KMS-11 (cell line): ENCODE measurements at regions not wholly inside any gene's neighbourhood (a gene's known extent, or its start where the extent isn't known, plus 50 kb on each side); places are given as distances from the start of the nearest gene placed in this dataset.

Experiments used
- H2AFZ ChIP-seq: fragments of 200-600 bp; sonication (generic); 2 replicates; pipeline ENCODE4 v1.6.1; 2016; ENCODE audit warnings: antibody characterized with exemption, mixed run types, low read depth
- H3K27ac ChIP-seq: fragments of 200-600 bp; sonication (generic); 2 replicates; pipeline ENCODE4 v1.6.1; 2016; ENCODE audit warnings: mild to moderate bottlenecking, mixed run types
- H3K27me3 ChIP-seq: fragments of 200-600 bp; sonication (generic); 2 replicates; pipeline ENCODE4 v1.6.1; 2017; ENCODE audit warnings: mild to moderate bottlenecking, low read depth, mixed run types, moderate library complexity; ENCODE audit not compliant: insufficient read depth
- H3K36me3 ChIP-seq: fragments of 200-600 bp; sonication (generic); 2 replicates; pipeline ENCODE4 v1.6.1; 2017; ENCODE audit warnings: mild to moderate bottlenecking, mixed run types; ENCODE audit not compliant: insufficient read depth
- H3K4me1 ChIP-seq: fragments of 200-600 bp; sonication (generic); 2 replicates; pipeline ENCODE4 v1.6.1; 2016; ENCODE audit warnings: mild to moderate bottlenecking, low read depth, mixed run types; ENCODE audit not compliant: poor library complexity, severe bottlenecking
- H3K4me2 ChIP-seq: fragments of 200-600 bp; sonication (generic); 2 replicates; pipeline ENCODE4 v1.7.0; 2016; ENCODE audit warnings: mild to moderate bottlenecking, mixed run types
- H3K4me3 ChIP-seq: fragments of 200-600 bp; sonication (generic); IDR thresholded peaks from 2 replicates; pipeline ENCODE4 v1.6.1; 2017; ENCODE audit warnings: low read depth, low read length, mixed read lengths; ENCODE audit not compliant: insufficient read depth
- H3K79me2 ChIP-seq: fragments of 200-600 bp; sonication (generic); 2 replicates; pipeline ENCODE4 v1.6.1; 2016; ENCODE audit warnings: low read depth, mixed run types; ENCODE audit not compliant: insufficient read depth
- H3K9ac ChIP-seq: fragments of 200-600 bp; sonication (generic); 2 replicates; pipeline ENCODE4 v1.6.1; 2016; ENCODE audit warnings: mild to moderate bottlenecking, mixed run types
- H4K20me1 ChIP-seq: fragments of 200-600 bp; sonication (generic); 2 replicates; pipeline ENCODE4 v1.6.1; 2016; ENCODE audit warnings: mild to moderate bottlenecking, mixed run types; ENCODE audit not compliant: insufficient read depth
- CTCF ChIP-seq: fragments of 200-600 bp; sonication (generic); conservative IDR thresholded peaks from 2 replicates; pipeline ENCODE4 v1.6.1; 2017; ENCODE audit warnings: low read depth, mild to moderate bottlenecking, antibody characterized with exemption, low read length, moderate library complexity, mixed read lengths

DNA sequence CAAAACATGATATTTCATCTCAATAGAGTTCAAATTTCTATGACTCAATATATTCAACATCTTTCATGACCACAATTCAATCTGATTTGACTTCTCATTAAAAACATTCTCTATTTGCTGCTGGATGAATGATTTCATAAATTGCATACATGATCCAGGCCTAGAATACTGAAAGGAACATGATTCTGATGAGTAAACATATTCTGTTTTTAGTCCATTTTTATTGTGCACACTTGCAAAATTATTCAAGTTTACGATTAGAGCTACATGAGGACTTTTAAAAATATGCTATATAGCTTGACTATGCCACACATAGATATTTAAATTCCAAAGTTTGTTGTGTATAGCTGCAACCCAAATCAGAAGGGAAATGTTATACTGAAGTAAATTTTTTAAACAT, 273.8 kb upstream of the GRIP1 start:
- no peaks in the 10 kb centered on the region for H4K20me1 ChIP-seq
- no peaks in the 10 kb centered on the region for H3K36me3 ChIP-seq
- TF ChIP-seq CTCF: no peak
- no peak overlapping the region for H3K9ac ChIP-seq
- no peaks in the 10 kb centered on the region for H3K4me1 ChIP-seq
- H3K79me2 ChIP-seq: no peaks in the 10 kb centered on the region
- H3K27me3 ChIP-seq: no peaks in the 10 kb centered on the region
- H3K4me2 ChIP-seq: no peak overlapping the region
- H3K27ac ChIP-seq: no peak overlapping the region
- no peak overlapping the region for H3K4me3 ChIP-seq
- H2AFZ ChIP-seq: no peak overlapping the region

GRCh38 chr12:66956300-66956699, 277.4 kb upstream of the GRIP1 start:
- H3K79me2 ChIP-seq: no peaks in the 10 kb centered on the region
- H3K4me1 ChIP-seq: no peaks in the 10 kb centered on the region
- no peaks in the 10 kb centered on the region for H4K20me1 ChIP-seq
- no peak overlapping the region for H3K4me3 ChIP-seq
- H2AFZ ChIP-seq: no peak overlapping the region
- H3K9ac ChIP-seq: no peak overlapping the region
- H3K27me3 ChIP-seq: no peaks in the 10 kb centered on the region
- H3K4me2 ChIP-seq: no peak overlapping the region
- TF ChIP-seq CTCF: no peak
- no peaks in the 10 kb centered on the region for H3K36me3 ChIP-seq
- H3K27ac ChIP-seq: no peak overlapping the region

DNA sequence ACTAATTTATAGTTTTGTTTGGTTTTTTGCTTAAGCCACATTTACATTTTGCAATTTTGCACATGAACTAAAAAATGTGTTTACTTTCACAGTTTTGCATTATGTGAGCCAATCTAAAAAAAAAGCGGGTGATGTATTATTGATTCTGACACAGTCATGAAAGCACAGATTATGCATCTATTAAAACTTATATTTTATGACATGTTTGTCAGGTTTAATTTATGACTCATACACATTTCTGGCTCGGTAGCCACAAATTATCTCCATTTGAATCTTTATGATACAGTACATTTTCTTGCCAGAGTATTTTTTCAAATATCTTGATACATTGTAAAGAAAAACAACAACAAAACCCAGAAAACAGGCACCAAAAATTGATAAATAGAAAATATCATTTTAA, 280.4 kb upstream of the GRIP1 start:
- no peak overlapping the region for H2AFZ ChIP-seq
- H3K79me2 ChIP-seq: no peaks in the 10 kb centered on the region
- no peak for TF ChIP-seq CTCF
- H3K27me3 ChIP-seq: no peaks in the 10 kb centered on the region
- no peak overlapping the region for H3K4me2 ChIP-seq
- no peaks in the 10 kb centered on the region for H3K36me3 ChIP-seq
- H3K9ac ChIP-seq: no peak overlapping the region
- no peak overlapping the region for H3K4me3 ChIP-seq
- H3K27ac ChIP-seq: no peak overlapping the region
- H4K20me1 ChIP-seq: no peaks in the 10 kb centered on the region
- peaks cover 9% of the 10 kb centered on the region for H3K4me1 ChIP-seq

DNA sequence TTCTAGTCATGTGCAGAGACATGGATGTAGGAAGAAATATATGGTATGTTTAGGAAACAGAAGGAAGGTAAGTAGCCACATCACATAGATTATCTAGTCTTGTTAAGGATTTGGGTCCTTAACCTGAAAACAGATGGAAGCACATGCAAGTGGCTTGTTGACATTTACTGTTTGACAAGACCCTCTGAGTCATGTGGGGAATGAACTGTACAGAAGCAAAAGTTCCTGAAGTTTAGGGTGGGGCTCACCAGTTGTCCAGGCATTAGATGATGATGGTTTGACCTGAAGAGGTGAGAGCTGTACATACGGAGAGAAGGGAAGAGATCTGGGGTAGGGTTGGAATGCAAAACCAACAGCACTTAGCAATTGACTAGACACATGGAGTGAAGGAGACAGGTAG, 281.1 kb upstream of the GRIP1 start:
- no peaks in the 10 kb centered on the region for H3K36me3 ChIP-seq
- no peak for TF ChIP-seq CTCF

More for the DNA sequence above, 281.1 kb upstream of the GRIP1 start:
- peaks cover 16% of the 10 kb centered on the region for H3K4me1 ChIP-seq
- H3K27me3 ChIP-seq: no peaks in the 10 kb centered on the region
- H3K4me2 ChIP-seq: no peak overlapping the region
- no peaks in the 10 kb centered on the region for H4K20me1 ChIP-seq
- H3K27ac ChIP-seq: no peak overlapping the region
- H3K79me2 ChIP-seq: no peaks in the 10 kb centered on the region
- H2AFZ ChIP-seq: no peak overlapping the region
- H3K4me3 ChIP-seq: no peak overlapping the region
- H3K9ac ChIP-seq: no peak overlapping the region
